ENCODE measurements at regions not wholly inside any gene's neighbourhood (a gene's known extent, or its start where the extent isn't known, plus 50 kb on each side); places are given as distances from the start of the nearest gene placed in this dataset.

DNA sequence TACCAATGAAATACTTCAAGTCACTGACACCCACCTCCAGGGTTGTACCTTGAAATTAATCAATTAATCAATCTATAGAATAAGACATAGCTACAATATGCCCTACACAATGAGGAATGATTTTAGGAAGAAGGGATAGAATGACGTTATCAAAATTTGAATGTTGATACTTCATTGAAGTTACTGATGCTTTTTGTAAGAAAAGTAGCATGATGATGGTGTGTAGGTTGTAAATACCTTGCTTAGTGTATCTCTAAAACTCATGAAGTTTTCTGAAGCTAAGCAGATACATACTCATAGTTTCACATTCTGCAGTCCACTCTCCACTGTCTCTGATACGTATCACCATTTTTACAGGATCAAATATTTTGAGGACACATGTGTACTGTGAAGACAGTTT, 670.4 kb upstream of the GOT2 start:
- TF ChIP-seq CTCF (conservative IDR thresholded peaks at IDR 0.05; ENCODE audit: low read depth, low read length) (no peak), EZH2 (IDR thresholded peaks at IDR 0.05; ENCODE audit: low read length, unreplicated experiment) (no peak), EZH2phosphoT487 (IDR thresholded peaks at IDR 0.05; ENCODE audit: borderline replicate concordance, low read length) (no peak)

Data from PC-3 (cell line).